ENCODE measurements at regions not wholly inside any gene's neighbourhood (a gene's known extent, or its start where the extent isn't known, plus 50 kb on each side); places are given as distances from the start of the nearest gene placed in this dataset.
"Not testable (repeated sequence)": the region's sequence is repeated elsewhere in the genome, so short reads cannot be mapped to it uniquely, and the experiment has no call there.

DNA sequence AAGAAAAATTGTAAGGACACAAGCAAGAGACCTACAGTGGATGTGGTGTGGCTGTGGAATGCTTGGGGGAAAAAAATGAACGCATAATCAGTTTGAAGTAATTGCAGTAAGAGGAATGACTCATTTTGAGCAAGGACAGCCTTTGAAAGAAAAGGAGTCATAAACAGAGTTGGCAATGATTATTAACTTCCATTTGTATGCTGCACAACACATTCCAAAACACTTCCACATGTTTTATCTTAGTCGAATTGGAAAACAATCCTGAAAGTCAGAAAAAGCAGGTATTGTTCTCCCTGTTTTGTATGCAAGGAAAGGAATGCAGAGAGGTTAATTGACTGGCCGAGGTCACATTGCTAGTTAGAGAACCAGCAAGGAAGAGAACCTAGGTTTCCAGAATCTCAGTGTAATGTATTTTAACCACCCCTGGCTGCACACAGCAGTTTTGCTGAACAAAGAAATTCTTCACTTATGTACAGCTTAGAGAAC, 630.0 kb upstream of the MIR17HG start:
- DNase-seq (ENCODE audit: low read depth in 2 of 2): no peak

DNA sequence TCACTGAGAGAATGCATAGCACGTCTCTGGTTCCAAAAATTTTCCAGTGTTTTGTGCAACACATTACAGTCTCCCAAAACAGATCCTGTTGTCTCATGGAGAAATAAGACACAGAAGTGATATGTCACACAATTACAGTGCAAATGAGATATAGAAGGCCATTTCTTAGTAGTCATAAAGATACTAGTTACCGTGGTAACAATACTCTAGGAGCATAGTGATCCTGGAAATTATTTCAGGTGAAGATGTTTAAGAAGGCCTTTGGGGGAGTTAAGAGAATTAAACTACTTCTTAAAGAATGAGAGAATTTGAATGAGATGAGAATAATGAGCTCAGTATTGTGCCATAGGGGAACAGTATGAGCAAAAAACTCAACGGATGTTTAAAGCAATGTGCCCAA, 628.0 kb upstream of the MIR17HG start:
- no peak for DNase-seq (ENCODE audit: low read depth in 2 of 2)

DNA sequence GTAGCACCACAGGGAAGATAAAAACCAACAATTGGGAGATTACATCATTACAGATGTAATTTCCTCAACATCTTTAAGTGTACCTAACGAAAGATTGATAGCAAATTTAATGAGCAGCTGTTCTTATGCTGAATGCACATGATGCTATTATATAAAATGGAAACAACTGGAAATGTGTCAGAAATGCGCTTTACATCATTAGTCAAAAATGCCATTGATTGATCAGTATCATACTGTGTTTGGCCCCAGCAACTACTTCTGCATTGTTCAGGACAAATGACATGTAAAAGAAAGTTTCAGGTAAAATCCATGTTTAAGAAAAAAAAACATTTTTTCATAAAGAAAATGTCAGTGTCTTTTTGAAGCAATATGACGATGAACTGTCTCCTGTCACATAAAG, 625.5 kb upstream of the MIR17HG start:
- no peak for DNase-seq (ENCODE audit: low read depth in 2 of 2)

DNA sequence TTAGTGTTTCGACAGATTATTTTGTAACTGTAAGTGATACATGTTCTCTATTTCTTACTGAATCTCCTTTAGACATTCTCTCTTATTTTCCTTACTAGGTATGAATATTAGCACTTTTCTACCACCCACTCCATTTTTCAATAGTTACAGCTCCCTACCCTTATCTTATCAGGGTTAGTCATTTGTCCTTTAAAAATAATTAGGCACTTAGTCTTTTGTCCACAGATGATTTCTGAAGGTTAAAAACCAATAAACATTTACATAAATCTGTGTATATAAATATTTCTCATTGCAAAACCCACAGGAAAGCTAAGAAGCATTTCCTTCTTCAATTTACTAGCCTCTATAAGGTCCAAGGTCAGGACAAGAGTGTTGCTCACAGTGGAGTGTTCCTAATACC, 624.1 kb upstream of the MIR17HG start:
- no peak for DNase-seq (ENCODE audit: low read depth in 2 of 2)

DNA sequence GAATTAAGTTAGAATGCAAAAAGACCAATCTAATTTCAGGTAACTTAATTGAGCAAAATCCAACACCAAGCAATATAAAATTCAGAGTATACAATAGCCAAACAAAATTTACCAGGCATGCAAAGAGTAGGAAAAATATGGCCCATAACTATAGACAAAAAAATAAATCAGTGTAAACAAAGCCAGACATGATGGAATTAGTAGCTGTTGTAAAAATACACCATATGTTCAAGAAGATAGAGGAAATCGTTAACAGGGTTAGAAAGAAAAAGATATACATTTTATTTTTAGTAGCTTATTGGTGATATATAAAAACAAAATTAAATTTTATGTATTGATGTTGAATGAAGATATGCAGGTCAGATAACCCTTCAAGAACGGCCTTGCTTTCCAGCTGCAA, 621.1 kb upstream of the MIR17HG start:
- DNase-seq (ENCODE audit: low read depth in 2 of 2): no peak

DNA sequence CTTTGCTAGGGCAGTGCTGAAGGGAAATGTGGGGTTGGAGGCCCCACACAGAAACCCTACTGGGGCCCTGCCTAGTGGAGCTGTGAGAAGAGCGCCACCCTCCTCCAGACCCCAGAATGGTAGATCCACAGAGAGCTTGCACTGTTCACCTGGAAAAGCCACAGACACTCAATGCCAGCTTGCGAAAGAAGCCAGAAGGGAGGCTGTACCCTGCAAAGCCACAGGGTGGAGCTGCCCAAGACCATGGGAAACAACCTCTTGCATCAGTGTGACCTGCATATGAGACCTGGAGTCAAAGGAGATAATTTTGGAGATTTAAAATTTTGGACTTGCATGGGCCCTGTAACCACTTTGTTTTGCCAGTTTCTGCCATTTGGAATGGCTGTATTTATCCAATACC, 615.4 kb upstream of the MIR17HG start:
- no peak for DNase-seq (ENCODE audit: low read depth in 2 of 2)

DNA sequence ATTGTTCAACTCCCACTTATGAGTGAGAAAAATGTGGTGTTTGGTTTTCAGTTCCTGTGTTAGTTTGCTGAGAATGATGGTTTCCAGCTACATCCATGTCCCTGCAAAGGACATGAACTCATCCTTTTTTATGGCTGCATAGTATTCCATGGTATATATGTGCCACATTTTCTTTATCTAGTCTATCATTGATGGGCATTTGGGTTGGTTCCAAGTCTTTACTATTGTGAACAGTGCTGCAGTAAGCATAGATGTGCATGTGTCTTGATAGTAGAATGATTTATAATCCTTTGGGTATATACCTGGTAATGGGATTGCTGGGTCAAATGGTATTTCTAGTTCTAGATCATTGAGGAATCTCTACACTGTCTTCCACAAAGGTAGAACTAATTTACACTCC, 613.0 kb upstream of the MIR17HG start:
- DNase-seq (ENCODE audit: low read depth in 2 of 2): not testable (repeated sequence)

DNA sequence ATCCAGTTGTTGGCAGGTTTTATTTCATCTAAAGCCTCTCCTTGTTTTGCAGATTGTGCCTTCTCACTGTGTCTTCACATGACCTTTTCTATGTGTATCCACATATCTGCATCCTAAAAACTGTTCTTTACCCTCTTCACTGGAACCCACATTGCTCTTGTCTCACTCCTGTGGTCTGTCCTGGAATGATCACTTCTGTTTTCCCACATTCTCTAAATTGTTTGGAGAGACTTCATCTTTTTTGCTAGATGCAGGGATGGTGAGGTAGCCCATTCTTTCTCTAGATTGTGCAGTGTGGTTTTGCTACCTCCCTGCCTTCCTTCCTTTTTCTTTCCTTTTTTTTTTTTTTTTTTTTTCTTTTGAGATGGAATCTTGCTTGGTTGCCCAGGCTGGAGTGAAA, 608.6 kb upstream of the MIR17HG start:
- DNase-seq (ENCODE audit: low read depth in 2 of 2): no peak

DNA sequence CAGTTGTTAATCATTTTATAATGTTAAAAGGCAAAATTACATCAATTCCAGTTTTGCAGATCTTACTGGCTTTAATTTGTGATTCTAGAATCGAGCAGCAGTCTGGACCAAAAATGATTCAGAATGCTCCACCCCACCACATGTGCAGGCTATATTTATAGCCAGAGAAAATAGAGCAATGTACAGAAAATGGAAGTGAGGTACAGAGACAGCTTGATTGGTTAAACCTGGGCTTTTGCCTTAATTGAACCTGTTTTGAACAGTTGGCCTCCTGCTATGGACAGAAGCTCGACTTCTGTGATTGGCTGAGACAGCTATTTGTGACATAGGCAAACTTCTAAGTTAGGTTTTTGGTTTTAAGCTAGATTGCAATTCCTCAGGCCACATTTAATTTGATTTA, 607.4 kb upstream of the MIR17HG start:
- DNase-seq (ENCODE audit: low read depth in 2 of 2): no peak

DNA sequence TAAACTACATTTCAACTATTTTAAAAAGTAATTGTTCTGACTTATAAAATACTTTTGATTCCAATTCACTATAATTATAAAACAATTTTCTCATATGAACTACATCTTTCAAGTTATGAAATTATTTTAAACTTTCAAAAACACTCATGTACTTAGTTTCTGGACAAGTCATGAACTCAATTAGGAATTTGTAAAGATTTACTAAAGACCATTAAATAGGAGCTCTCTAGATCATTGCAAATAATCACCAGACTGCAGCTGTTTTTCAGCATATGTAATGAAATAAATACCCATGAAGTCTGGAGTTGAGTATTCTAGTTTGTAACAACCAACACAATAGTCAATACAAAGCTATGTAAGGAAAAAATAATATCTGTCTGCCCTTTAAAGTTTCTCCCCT, 605.1 kb upstream of the MIR17HG start:
- DNase-seq (ENCODE audit: low read depth in 2 of 2): no peak

DNA sequence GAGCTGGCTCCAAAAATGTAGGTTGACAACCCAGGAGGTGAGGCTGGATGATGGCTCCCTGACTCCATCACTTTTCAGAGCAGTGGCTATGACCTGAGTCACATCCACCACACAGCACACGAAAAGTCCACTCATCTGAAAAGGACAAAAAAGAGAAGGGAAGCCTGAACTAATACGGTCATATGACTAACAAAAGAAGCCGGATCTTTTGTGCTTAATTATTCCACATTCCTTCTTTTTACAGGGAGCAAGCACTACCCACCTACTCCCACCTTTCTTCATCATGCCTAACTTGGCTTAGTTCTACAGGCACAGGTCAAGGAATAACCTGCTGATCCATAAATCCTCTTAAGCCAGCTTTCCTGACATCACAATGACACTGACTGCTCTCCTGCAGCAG, 601.3 kb upstream of the MIR17HG start:
- DNase-seq (ENCODE audit: low read depth in 2 of 2): no peak

DNA sequence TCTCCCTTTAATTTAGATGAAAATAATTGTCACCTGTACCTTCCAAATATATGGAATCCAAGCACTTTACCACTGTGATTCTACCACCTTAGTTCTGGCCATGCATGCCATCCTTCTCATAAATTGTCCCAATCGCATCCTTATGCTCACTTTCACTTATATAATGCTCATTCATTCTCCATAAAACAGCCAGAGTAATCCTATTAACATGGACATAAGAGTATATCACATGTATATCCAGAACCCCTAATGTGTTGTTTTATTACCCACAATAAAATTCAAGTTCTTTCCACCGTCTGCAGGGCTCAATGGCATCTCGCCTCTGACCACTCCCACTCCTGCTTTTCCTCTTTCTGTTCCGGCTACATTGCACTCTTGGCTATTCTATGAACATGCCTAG, 597.5 kb upstream of the MIR17HG start:
- no peak for DNase-seq (ENCODE audit: low read depth in 2 of 2)

DNA sequence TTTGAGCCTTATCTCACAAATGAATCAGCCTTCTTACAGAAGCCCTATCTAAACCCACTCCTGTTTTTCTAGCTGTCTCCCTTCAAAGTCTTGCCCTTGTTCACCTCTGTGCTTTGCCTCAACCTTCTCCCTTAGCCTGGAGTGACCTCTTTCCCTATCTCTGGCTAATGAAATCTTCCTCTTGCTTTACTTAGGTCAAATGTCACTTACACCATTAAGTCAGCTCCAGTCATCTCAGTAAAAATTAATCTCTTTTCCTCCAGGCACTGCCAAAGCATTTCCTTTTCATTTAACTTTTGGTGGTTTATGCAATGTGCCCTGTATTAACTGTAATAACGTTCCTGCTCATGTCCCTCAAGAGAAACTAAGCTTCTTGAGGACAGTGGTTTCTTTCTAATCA, 596.5 kb upstream of the MIR17HG start:
- no peak for DNase-seq (ENCODE audit: low read depth in 2 of 2)

DNA sequence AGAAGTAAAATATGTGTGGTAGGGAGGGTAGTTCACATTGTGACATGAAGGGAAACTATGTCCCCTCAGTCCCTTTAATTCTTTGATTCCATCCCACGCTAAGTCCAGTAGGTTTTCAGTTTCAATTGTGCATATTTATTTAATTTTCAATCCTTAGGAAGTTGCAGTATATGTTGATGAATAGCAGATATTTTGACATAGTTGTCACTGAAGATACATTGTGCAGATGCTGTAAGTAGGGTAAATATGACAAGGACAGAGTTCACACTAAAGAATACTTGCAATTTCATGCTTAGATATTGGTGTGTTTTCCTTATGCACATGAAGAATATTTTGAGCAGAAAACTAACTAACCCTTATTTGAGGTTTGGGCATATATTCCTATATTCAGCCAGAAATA, 595.4 kb upstream of the MIR17HG start:
- no peak for DNase-seq (ENCODE audit: low read depth in 2 of 2)

DNA sequence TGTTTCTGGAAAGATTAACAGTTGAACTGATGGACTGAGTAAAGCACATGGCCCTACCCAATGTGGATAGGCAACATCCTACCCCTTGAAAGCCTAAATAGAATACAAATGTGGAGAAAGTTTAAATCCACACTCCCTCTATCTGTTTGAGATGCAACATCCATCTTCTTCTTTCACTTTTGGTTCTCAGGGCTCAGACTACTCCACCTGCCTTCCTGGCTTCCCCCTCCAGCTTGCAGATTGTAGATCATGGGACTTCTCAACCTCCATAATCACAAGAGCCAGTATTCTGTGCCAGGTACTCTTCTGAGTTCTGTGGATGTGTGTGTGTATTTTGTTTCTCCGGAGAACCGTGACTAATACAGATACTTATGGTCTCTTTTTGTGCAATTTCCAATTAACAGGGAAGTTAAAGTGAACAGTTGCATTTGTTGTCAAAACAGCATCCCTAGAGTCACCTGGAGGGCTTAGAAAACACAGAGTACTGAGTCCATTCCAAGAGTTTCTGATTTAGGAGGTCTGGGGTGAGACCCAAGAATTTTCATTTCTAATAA, 590.3 kb upstream of the MIR17HG start:
- DNase-seq (ENCODE audit: low read depth in 2 of 2): no peak

DNA sequence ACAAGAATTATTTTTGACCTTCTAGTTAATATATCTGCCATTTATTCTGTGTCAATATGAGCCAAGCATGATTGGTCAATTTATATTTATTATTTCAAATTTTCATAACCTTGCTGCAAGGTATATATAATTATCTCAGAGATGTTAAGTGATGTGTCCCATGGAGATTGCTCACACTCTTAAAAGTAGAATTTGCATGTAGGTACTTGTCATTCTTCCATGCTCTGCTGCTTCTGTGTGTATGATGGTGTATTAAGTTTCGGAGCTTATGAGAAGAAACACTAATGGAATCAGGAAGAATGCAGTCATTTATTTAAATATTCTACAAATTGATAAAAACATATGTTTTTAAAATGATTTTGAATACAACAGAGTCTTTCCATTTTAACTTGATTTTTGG, 586.8 kb upstream of the MIR17HG start:
- no peak for DNase-seq (ENCODE audit: low read depth in 2 of 2)

DNA sequence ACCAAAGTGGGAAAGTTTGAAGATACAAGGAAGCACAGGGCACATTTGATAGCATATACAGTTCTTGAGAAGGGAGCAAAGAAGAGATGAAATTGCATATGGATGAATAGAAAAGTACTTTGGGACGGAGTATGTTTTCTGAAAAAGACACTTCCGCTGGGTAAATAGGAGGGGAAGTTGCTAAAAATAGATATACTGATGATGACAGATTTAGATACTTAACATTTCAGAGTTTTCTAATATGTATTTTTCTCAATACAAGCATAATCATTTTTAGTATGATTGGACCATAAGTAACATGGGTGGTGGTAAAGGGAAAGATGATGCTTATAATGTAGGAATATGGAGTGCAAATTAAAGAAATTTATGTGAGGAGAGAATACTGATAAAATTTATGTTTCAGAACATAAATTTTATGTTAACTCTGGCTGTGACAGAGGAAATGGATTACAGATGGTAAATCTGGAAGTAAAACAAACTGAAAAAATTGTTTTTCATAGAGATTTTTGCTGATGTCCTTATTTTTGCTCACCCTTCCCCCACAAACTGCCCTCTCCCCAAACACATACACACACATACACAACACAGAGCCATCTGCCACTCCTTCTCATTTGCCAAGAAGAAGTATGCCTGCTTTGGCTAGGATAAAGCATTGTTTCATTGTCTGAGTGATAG, 583.9 kb upstream of the MIR17HG start:
- DNase-seq (ENCODE audit: low read depth in 2 of 2): no peak

DNA sequence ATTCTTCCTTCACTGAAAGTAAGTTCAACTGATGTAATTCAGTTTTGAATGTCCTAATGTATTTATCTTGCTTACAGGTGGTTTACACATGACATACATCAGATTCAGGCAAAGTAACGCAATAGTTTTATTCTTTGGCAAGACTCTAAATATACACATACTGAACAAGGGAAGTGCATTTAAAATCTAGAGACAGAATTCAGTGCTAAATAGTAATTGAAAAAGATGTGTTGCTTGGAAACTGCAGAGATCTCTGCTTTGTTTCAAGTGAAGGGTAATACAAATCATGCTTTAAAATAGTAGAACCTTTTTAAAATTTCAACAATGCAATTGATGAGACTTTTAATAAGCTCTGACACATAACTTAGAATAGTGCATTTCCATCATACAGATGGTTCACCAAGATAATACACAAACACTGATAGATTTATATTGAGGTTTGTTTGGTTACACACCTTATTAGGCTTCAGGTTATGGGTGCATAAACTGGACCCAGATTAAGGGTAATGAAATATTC, 581.0 kb upstream of the MIR17HG start:
- no peak for DNase-seq (ENCODE audit: low read depth in 2 of 2)

DNA sequence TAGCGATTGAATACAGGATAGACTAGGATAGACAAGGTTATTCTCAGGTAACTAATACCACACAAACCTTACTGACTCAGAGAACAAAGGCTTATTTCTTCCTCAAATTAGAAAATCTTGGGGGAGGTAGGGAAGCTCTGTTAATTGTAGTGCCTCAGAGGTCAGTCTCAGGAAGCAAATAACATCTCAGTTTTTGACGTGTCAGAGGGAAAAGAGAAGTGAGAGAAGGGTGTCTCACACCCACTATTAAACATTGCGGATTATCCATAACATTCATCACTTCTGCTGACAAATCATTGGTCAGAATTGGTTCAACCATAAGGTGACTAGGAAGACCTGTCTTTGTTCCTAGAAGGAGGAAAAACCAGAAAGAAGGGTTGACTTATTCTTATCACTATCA, 579.4 kb upstream of the MIR17HG start:
- DNase-seq (ENCODE audit: low read depth in 2 of 2): no peak

DNA sequence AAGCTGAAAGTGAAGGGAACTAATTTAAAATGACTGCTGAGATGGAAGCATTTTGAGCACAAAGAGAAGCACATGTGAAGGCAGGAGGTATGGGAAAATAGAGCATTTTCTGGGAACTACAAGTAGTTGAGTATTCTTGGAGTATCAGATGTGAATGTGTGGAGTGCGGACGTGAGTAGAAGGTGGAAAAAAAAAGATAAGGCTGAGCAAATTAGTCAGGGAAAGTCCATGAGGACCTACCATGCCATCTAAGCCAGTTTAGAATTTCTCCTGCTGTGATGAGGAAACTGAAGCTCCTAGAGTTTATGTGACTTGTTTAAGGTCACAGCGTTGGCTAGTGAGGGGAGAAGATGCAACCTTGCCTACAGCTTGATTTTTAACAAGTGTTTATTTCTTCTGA, 578.1 kb upstream of the MIR17HG start:
- no peak for DNase-seq (ENCODE audit: low read depth in 2 of 2)

DNA sequence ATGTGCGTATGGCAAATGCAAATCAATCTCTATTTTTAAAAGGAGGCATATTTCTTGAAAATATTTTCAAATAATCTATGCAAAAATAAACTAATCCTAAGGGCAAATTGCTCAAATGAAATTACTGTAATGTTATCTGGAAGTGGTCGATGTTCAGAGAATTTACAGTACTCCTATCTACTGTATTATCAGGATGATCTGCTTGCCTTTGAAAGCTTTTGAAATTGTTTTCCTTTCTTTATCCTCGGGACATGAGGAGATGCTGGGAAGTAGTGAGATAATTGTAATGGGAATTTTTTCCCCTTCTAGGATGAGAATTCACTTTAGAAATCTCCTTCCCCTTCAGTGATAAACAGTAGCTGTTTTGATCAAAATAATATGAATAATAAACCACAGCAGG, 577.2 kb upstream of the MIR17HG start:
- DNase-seq (ENCODE audit: low read depth in 2 of 2): no peak

DNA sequence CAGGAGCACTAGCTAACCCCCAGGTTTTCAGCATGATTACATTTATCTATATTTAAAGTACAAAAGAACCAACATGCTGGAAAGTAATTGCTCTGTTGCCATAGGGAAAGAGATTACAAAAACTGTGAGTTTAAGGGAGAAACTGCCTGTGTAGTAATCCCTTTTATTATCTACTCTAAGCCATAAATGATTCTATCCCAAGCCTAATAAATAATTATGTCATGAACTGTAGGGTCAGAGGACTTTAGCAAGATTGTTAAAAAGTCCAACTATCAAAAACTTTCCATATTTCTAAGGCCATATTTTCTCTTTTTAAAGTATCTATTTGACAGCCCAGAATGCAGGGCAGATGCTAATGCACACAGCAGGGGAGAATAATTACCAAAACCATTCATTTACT, 573.8 kb upstream of the MIR17HG start:
- DNase-seq (ENCODE audit: low read depth in 2 of 2): no peak

DNA sequence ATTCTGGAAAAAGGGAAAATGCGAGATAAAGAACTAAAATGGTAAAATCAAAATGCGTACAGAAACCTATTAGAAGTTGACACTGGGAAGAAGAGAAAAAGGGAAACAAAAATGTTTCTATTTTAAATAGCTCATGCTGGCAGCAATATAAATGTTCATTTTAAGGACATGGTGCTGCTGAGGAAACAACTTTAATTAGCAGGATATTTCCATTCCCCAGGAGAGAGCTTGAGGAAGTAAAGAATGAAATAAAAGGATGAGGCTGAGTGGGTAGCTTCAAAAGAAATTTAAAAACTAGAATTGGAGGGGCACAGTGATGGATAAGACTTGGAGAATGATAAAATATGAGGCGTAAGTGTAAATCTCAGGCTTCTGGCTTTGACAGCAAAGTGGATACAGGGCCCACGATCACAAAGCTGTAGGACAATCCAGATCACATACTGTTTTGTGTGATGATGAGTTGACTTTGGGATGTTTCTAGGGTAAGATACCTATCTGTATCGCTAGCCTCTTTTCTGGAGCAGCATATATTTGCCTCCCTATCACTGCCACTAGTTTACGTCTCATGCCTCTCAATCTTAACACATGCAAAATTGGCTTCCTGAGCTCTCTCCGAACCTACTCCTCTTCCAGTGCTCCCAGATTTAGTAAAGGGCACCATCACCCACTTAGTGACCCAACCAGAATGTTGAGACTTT, 571.3 kb upstream of the MIR17HG start:
- DNase-seq (ENCODE audit: low read depth in 2 of 2): no peak

All from activated CD4-positive, alpha-beta T cell treated with anti-CD3 and anti-CD28 coated beads for 24 hours (primary cell).